WTC11 (cell line): ENCODE measurements at regions not wholly inside any gene's neighbourhood (a gene's known extent, or its start where the extent isn't known, plus 50 kb on each side); places are given as distances from the start of the nearest gene placed in this dataset.

Experiments used
- FOXJ3 ChIP-seq: sonication (generic); formaldehyde crosslinking; IDR thresholded peaks from 2 replicates; pipeline ENCODE4 v1.9.0; 2021; ENCODE audit warnings: missing genetic modification reagents, mild to moderate bottlenecking, borderline replicate concordance
- HMGXB4 ChIP-seq: sonication (generic); formaldehyde crosslinking; IDR thresholded peaks from 2 replicates; pipeline ENCODE4 v1.8.1; 2023; ENCODE audit warnings: mild to moderate bottlenecking, moderate library complexity, missing genetic modification reagents
- NR2C2 ChIP-seq: sonication (generic); formaldehyde crosslinking; IDR thresholded peaks from 2 replicates; pipeline ENCODE4 v1.8.0; 2022; ENCODE audit warnings: mild to moderate bottlenecking, missing genetic modification reagents
- SMAD3 ChIP-seq: sonication (generic); formaldehyde crosslinking; IDR thresholded peaks from 2 replicates; pipeline ENCODE4 v1.8.0; 2022; ENCODE audit warnings: missing genetic modification reagents, mild to moderate bottlenecking, borderline replicate concordance
- TCF7 ChIP-seq: sonication (generic); formaldehyde crosslinking; IDR thresholded peaks from 2 replicates; pipeline ENCODE4 v1.8.0; 2022; ENCODE audit warnings: mild to moderate bottlenecking, low read depth, missing genetic modification reagents, moderate library complexity
- TEAD4 ChIP-seq: sonication (generic); formaldehyde crosslinking; IDR thresholded peaks from 2 replicates; pipeline ENCODE4 v1.8.0; 2022; ENCODE audit warnings: mild to moderate bottlenecking, missing genetic modification reagents
- ZNF138 ChIP-seq: sonication (generic); formaldehyde crosslinking; conservative IDR thresholded peaks from 2 replicates; pipeline ENCODE4 v1.8.1; 2022; ENCODE audit warnings: mild to moderate bottlenecking, moderate library complexity, missing genetic modification reagents
- TF ChIP-seq, protein P1 (sequence below): fragments of 200-600 bp; IDR thresholded peaks from 2 replicates; pipeline ENCODE4 v1.8.0; 2022; ENCODE audit warnings: antibody characterized with exemption
- TF ChIP-seq, protein P2 (sequence below): sonication (generic); formaldehyde crosslinking; IDR thresholded peaks from 2 replicates; pipeline ENCODE4 v1.8.1; 2022; ENCODE audit warnings: low read depth, missing genetic modification reagents, borderline replicate concordance
- TF ChIP-seq, protein P3 (sequence below): sonication (generic); formaldehyde crosslinking; IDR thresholded peaks from 2 replicates; pipeline ENCODE4 v1.8.1; 2023; ENCODE audit warnings: mild to moderate bottlenecking, missing genetic modification reagents, moderate library complexity
- TF ChIP-seq, protein P4 (sequence below): sonication (generic); formaldehyde crosslinking; IDR thresholded peaks from 2 replicates; pipeline ENCODE4 v1.8.1; 2022; ENCODE audit warnings: mild to moderate bottlenecking, moderate library complexity, missing genetic modification reagents

DNA sequence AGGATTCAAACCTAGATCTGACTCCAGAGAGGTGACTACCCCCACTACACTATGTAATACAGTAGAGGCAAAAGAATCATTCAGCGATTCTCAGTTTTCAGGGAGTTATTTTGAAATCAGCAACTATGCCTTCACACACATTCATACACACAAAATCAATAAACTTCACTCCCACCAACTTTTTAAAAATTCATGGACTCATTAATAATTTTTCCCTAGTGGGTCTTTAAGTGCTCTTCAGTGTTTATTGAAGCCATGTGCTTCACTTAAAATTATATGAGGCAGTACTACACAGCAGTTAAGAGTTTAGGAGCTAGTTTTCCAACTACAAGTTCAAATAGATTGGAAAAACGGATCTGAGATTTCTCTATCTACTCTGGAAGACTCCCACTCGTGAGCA, 452.7 kb upstream of the ADGRB3 start:
- TF ChIP-seq, protein P1, sequence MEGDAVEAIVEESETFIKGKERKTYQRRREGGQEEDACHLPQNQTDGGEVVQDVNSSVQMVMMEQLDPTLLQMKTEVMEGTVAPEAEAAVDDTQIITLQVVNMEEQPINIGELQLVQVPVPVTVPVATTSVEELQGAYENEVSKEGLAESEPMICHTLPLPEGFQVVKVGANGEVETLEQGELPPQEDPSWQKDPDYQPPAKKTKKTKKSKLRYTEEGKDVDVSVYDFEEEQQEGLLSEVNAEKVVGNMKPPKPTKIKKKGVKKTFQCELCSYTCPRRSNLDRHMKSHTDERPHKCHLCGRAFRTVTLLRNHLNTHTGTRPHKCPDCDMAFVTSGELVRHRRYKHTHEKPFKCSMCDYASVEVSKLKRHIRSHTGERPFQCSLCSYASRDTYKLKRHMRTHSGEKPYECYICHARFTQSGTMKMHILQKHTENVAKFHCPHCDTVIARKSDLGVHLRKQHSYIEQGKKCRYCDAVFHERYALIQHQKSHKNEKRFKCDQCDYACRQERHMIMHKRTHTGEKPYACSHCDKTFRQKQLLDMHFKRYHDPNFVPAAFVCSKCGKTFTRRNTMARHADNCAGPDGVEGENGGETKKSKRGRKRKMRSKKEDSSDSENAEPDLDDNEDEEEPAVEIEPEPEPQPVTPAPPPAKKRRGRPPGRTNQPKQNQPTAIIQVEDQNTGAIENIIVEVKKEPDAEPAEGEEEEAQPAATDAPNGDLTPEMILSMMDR: no peak
- TF ChIP-seq HMGXB4 (CRISPR knock-in tag) (no peak), SMAD3 (no peak), FOXJ3 (CRISPR knock-in tag) (no peak), TCF7 (CRISPR knock-in tag) (no peak), ZNF138 (CRISPR knock-in tag) (no peak), NR2C2 (CRISPR knock-in tag) (no peak), TEAD4 (no peak)
- TF ChIP-seq, protein P2, sequence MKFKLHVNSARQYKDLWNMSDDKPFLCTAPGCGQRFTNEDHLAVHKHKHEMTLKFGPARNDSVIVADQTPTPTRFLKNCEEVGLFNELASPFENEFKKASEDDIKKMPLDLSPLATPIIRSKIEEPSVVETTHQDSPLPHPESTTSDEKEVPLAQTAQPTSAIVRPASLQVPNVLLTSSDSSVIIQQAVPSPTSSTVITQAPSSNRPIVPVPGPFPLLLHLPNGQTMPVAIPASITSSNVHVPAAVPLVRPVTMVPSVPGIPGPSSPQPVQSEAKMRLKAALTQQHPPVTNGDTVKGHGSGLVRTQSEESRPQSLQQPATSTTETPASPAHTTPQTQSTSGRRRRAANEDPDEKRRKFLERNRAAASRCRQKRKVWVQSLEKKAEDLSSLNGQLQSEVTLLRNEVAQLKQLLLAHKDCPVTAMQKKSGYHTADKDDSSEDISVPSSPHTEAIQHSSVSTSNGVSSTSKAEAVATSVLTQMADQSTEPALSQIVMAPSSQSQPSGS (CRISPR knock-in tag): no peak
- TF ChIP-seq, protein P3, sequence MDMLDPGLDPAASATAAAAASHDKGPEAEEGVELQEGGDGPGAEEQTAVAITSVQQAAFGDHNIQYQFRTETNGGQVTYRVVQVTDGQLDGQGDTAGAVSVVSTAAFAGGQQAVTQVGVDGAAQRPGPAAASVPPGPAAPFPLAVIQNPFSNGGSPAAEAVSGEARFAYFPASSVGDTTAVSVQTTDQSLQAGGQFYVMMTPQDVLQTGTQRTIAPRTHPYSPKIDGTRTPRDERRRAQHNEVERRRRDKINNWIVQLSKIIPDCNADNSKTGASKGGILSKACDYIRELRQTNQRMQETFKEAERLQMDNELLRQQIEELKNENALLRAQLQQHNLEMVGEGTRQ (CRISPR knock-in tag): no peak
- TF ChIP-seq, protein P4, sequence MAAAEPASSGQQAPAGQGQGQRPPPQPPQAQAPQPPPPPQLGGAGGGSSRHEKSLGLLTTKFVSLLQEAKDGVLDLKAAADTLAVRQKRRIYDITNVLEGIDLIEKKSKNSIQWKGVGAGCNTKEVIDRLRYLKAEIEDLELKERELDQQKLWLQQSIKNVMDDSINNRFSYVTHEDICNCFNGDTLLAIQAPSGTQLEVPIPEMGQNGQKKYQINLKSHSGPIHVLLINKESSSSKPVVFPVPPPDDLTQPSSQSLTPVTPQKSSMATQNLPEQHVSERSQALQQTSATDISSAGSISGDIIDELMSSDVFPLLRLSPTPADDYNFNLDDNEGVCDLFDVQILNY (CRISPR knock-in tag): no peak
